ENCODE measurements at regions not wholly inside any gene's neighbourhood (a gene's known extent, or its start where the extent isn't known, plus 50 kb on each side); places are given as distances from the start of the nearest gene placed in this dataset.
"Not testable (repeated sequence)": the region's sequence is repeated elsewhere in the genome, so short reads cannot be mapped to it uniquely, and the experiment has no call there.

DNA sequence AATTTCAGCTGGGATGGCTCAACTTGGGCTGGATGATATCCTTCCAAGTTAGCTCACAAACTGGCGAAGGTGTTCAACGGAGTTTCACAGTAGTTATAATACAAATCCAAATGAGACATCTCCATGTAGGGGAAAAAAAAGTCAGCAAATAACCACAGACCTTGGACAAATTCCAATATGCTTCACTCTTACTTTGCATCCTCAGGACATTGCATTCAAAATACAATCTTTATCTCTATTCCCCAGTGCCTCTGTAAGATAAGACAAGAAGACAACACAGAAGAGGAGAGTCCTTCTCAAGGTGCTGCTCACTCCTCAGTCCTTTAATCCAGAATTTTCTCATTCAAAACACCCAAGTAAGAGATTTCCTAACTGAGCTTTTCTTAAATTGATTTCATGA lies 1797.7 kb downstream of the MRPL39 start:
- Histone ChIP-seq H3K9me3 (no peaks in the 10 kb centered on the region), H3K27ac (no peak overlapping the region), H3K4me1 (no peaks in the 10 kb centered on the region), H3K36me3 (no peaks in the 10 kb centered on the region), H3K4me3 (no peak overlapping the region), H3K27me3 (no peaks in the 10 kb centered on the region)
- WGBS, 2 donors (ENCODE audit: low coverage in 1 of 2): 49 to 79% methylated on average over 2 of the region's 2 CpGs
- TF ChIP-seq POLR2AphosphoS5 (IDR thresholded peaks at IDR 0.05): no peak
- TF ChIP-seq EP300 (IDR thresholded peaks at IDR 0.05): no peak
- TF ChIP-seq, protein P1, sequence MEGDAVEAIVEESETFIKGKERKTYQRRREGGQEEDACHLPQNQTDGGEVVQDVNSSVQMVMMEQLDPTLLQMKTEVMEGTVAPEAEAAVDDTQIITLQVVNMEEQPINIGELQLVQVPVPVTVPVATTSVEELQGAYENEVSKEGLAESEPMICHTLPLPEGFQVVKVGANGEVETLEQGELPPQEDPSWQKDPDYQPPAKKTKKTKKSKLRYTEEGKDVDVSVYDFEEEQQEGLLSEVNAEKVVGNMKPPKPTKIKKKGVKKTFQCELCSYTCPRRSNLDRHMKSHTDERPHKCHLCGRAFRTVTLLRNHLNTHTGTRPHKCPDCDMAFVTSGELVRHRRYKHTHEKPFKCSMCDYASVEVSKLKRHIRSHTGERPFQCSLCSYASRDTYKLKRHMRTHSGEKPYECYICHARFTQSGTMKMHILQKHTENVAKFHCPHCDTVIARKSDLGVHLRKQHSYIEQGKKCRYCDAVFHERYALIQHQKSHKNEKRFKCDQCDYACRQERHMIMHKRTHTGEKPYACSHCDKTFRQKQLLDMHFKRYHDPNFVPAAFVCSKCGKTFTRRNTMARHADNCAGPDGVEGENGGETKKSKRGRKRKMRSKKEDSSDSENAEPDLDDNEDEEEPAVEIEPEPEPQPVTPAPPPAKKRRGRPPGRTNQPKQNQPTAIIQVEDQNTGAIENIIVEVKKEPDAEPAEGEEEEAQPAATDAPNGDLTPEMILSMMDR (IDR thresholded peaks at IDR 0.05): no peak
- TF ChIP-seq POLR2A (IDR thresholded peaks at IDR 0.05): no peak
- ATAC-seq: no peak

- H3K4me1 ChIP-seq, H3K4me3 ChIP-seq, H3K36me3 ChIP-seq, ATAC-seq, H3K9me3 ChIP-seq, H3K27me3 ChIP-seq, H3K27ac ChIP-seq: not testable (repeated sequence)
- no CpG with 5 or more reads among the region's 39 CpGs for whole genome bisulfite sequencing, 2 donors (ENCODE audit: low coverage in 1 of 2)
Measured at GRCh38 chr21:23806966-23807548, 1800.2 kb downstream of the MRPL39 start.

DNA sequence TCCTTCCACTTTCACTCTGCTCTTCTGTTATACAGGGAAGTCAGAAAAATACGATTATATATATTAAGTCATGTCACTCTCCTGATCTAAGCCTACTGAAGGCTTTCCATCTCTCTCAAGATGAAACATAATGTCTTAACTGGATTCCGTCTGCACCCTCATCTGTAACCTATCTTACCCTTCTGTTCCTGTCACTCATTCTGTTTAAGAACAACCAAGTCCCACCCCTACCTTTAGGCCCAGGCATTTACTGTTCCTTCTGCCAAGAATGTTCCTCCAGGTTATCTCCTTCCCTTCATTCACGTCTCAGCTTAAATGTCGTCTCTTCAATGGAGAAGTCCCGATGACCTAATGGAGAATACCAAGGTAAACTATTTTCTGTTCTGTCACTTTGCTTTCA lies 1802.4 kb downstream of the MRPL39 start:
- Histone ChIP-seq H3K27me3 (no peaks in the 10 kb centered on the region), H3K36me3 (no peaks in the 10 kb centered on the region), H3K27ac (no peak overlapping the region), H3K4me1 (no peaks in the 10 kb centered on the region), H3K4me3 (no peak overlapping the region), H3K9me3 (no peaks in the 10 kb centered on the region)
- 66 to 68% methylated on average over 2 to 5 of the region's 5 CpGs for WGBS, 2 donors (ENCODE audit: low coverage in 1 of 2)
- ATAC-seq: no peak
- TF ChIP-seq POLR2A (IDR thresholded peaks at IDR 0.05): no peak
- TF ChIP-seq POLR2AphosphoS5 (IDR thresholded peaks at IDR 0.05): no peak
- TF ChIP-seq, protein P1 (IDR thresholded peaks at IDR 0.05): no peak
- no peak for TF ChIP-seq EP300 (IDR thresholded peaks at IDR 0.05)

- Histone ChIP-seq H3K27me3 (peaks cover 3% of the 10 kb centered on the region), H3K27ac (no peak overlapping the region), H3K9me3 (no peaks in the 10 kb centered on the region), H3K4me1 (no peaks in the 10 kb centered on the region), H3K36me3 (no peaks in the 10 kb centered on the region), H3K4me3 (no peak overlapping the region)
- 64 to 67% methylated on average over 2 to 5 of the region's 6 CpGs for WGBS, 2 donors (ENCODE audit: low coverage in 1 of 2)
- TF ChIP-seq, protein P1 (IDR thresholded peaks at IDR 0.05): no peak
- no peak for TF ChIP-seq POLR2A (IDR thresholded peaks at IDR 0.05)
- TF ChIP-seq EP300 (IDR thresholded peaks at IDR 0.05): no peak
- TF ChIP-seq POLR2AphosphoS5 (IDR thresholded peaks at IDR 0.05): no peak
- no peak for ATAC-seq
Measured at GRCh38 chr21:23801292-23801691, 1806.0 kb downstream of the MRPL39 start.

DNA sequence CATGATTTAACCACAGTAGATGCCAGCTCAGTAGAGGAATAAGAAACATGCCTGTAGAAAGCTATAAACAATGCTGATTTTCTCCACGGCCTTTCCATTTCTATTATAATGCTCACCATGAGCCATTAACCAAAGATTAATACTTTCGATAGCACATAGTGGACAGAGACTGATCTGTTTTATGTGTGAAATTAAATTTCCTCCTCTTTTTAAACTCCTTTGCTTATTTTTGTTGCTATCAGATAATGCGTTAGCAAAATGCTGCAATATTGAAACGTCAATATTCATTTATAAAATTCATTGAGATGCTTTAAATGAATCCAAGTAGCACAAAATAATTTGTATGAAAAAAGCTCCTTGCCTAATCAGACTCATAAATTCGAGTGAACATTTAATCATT lies 1807.9 kb downstream of the MRPL39 start:
- TF ChIP-seq EP300 (IDR thresholded peaks at IDR 0.05) (no peak), POLR2A (IDR thresholded peaks at IDR 0.05) (no peak), POLR2AphosphoS5 (IDR thresholded peaks at IDR 0.05) (no peak)
- TF ChIP-seq, protein P1 (IDR thresholded peaks at IDR 0.05): no peak
- Histone ChIP-seq H3K27me3 (peaks cover 3% of the 10 kb centered on the region), H3K36me3 (no peaks in the 10 kb centered on the region), H3K27ac (no peak overlapping the region), H3K4me3 (no peak overlapping the region), H3K9me3 (no peaks in the 10 kb centered on the region), H3K4me1 (no peaks in the 10 kb centered on the region)
- no peak for ATAC-seq
- WGBS, 2 donors (ENCODE audit: low coverage in 1 of 2): 58 to 73% methylated on average over 5 of the region's 5 CpGs
